ENCODE measurements at regions not wholly inside any gene's neighbourhood (a gene's known extent, or its start where the extent isn't known, plus 50 kb on each side); places are given as distances from the start of the nearest gene placed in this dataset.

GRCh38 chr17:72342627-72343527 is 222.1 kb downstream of the SOX9 start:
- DNase-seq (ENCODE audit: low spot score): no peak

GRCh38 chr17:72343911-72344310 is 223.1 kb downstream of the SOX9 start:
- no peak for DNase-seq (ENCODE audit: low spot score)

GRCh38 chr17:72344613-72345012 is 223.8 kb downstream of the SOX9 start:
- no peak for DNase-seq (ENCODE audit: low spot score)

- no peak for DNase-seq (ENCODE audit: low spot score)
Observed at GRCh38 chr17:72345088-72345487, 224.3 kb downstream of the SOX9 start.

- DNase-seq (ENCODE audit: low spot score): no peak
Observed at GRCh38 chr17:72345536-72345935, 224.7 kb downstream of the SOX9 start.

GRCh38 chr17:72346306-72346705 is 225.5 kb downstream of the SOX9 start:
- no peak for DNase-seq (ENCODE audit: low spot score)

GRCh38 chr17:72349011-72349410 is 228.2 kb downstream of the SOX9 start:
- no peak for DNase-seq (ENCODE audit: low spot score)

GRCh38 chr17:72349491-72349995 is 228.7 kb downstream of the SOX9 start:
- DNase-seq (ENCODE audit: low spot score): no peak

- DNase-seq (ENCODE audit: low spot score): no peak
Observed at GRCh38 chr17:72350073-72350472, 229.3 kb downstream of the SOX9 start.

- no peak for DNase-seq (ENCODE audit: low spot score)
Observed at GRCh38 chr17:72351365-72351764, 230.5 kb downstream of the SOX9 start.

GRCh38 chr17:72351884-72352346 is 231.1 kb downstream of the SOX9 start:
- no peak for DNase-seq (ENCODE audit: low spot score)

- no peak for DNase-seq (ENCODE audit: low spot score)
Observed at GRCh38 chr17:72353502-72353901, 232.7 kb downstream of the SOX9 start.

- DNase-seq (ENCODE audit: low spot score): no peak
Observed at GRCh38 chr17:72354071-72354470, 233.3 kb downstream of the SOX9 start.

GRCh38 chr17:72357764-72358365 is 237.0 kb downstream of the SOX9 start:
- DNase-seq (ENCODE audit: low spot score): no peak

GRCh38 chr17:72358465-72358864 is 237.6 kb downstream of the SOX9 start:
- no peak for DNase-seq (ENCODE audit: low spot score)

GRCh38 chr17:72359274-72359673 is 238.5 kb downstream of the SOX9 start:
- no peak for DNase-seq (ENCODE audit: low spot score)

- DNase-seq (ENCODE audit: low spot score): no peak
Observed at GRCh38 chr17:72359811-72360210, 239.0 kb downstream of the SOX9 start.

GRCh38 chr17:72360386-72360940 is 239.6 kb downstream of the SOX9 start:
- DNase-seq (ENCODE audit: low spot score): no peak

- no peak for DNase-seq (ENCODE audit: low spot score)
Observed at GRCh38 chr17:72361892-72362291, 241.1 kb downstream of the SOX9 start.

GRCh38 chr17:72362376-72363088 is 241.7 kb downstream of the SOX9 start:
- no peak for DNase-seq (ENCODE audit: low spot score)

- no peak for DNase-seq (ENCODE audit: low spot score)
Observed at GRCh38 chr17:72363089-72363610, 242.3 kb downstream of the SOX9 start.

GRCh38 chr17:72365857-72366414 is 245.1 kb downstream of the SOX9 start:
- DNase-seq (ENCODE audit: low spot score): no peak
